ENCODE measurements at regions not wholly inside any gene's neighbourhood (a gene's known extent, or its start where the extent isn't known, plus 50 kb on each side); places are given as distances from the start of the nearest gene placed in this dataset.

DNA sequence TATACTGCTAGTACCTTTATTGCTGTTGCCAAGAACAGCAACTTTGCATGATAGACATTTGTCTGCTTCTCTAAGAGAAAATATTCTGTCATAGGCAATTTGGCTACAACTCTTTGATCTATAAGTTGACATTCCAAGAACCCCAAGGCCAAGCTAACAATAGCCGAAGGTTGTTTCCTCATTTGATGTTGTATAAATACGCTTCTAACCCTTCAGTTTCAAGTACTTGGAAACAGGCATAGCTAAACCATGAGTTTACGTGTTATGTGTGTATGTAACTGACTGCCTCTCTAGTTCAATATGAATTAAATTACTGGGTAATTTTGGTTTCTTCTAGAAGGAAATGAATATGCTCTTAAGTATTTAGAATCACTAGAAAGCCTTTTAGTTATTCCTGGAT, 1034.0 kb downstream of the TLE4 start:
- Histone ChIP-seq H3K9ac (replicated peaks in 1 of 4; ENCODE audit: extremely low read depth in 1 of 4, low read depth in 3 of 4, low read length in 3 of 4) (no peak overlapping the region), H2BK15ac (ENCODE audit: low read length) (no peak overlapping the region), H2AK5ac (ENCODE audit: low read depth, low read length) (no peak overlapping the region), H2BK5ac (ENCODE audit: low read depth, low read length) (no peak overlapping the region), H3K4me3 (ENCODE audit: extremely low read depth in 1 of 4, insufficient read depth in 2 of 4, low read depth in 3 of 4, low read length in 4 of 4) (no peak overlapping the region), H3K27ac (ENCODE audit: low read depth, low read length) (no peak overlapping the region), H2BK20ac (ENCODE audit: low read length) (no peak overlapping the region), H4K91ac (replicated peaks; ENCODE audit: insufficient read length, low read length) (no peak overlapping the region), H3K4me2 (ENCODE audit: insufficient read depth in 1 of 2, low read depth in 2 of 2, low read length in 2 of 2) (no peak overlapping the region), H3K4ac (replicated peaks; ENCODE audit: insufficient read length, low read depth, low read length) (no peak overlapping the region), H3K79me2 (ENCODE audit: control insufficient read depth in 1 of 2, insufficient read depth in 2 of 2, low read length in 2 of 2) (no peaks in the 10 kb centered on the region), H3K14ac (ENCODE audit: insufficient read length) (no peak overlapping the region), H3K9me3 (ENCODE audit: insufficient read depth in 2 of 2, low read depth in 1 of 2, low read length in 1 of 2) (no peaks in the 10 kb centered on the region), H3K23me2 (ENCODE audit: low read depth, low read length) (no peaks in the 10 kb centered on the region), H4K8ac (ENCODE audit: extremely low read depth, insufficient read depth, low read length) (no peak overlapping the region), H3K56ac (replicated peaks; ENCODE audit: insufficient read length, low read depth, low read length) (no peak overlapping the region), H3K18ac (ENCODE audit: extremely low read depth, low read length) (no peak overlapping the region), H3K36me3 (ENCODE audit: control insufficient read depth in 2 of 4, insufficient read depth in 4 of 4, low read length in 3 of 4) (no peaks in the 10 kb centered on the region), H3K79me1 (ENCODE audit: low read depth, low read length) (no peaks in the 10 kb centered on the region), H3K27me3 (replicated peaks in 1 of 4; ENCODE audit: control insufficient read depth in 3 of 4, extremely low read depth in 1 of 4, insufficient read depth in 3 of 4, low read length in 3 of 4) (no peaks in the 10 kb centered on the region), H3K23ac (ENCODE audit: insufficient read length) (no peak overlapping the region), H2BK120ac (replicated peaks; ENCODE audit: low read depth, low read length) (no peak overlapping the region), H2AFZ (ENCODE audit: low read length) (no peak overlapping the region), H2BK12ac (ENCODE audit: low read depth, low read length) (no peak overlapping the region), H3K4me1 (replicated peaks in 1 of 4; ENCODE audit: control insufficient read depth in 3 of 4, insufficient read depth in 4 of 4, low read length in 3 of 4) (no peaks in the 10 kb centered on the region; a peak in 1 of 7 replicates), H4K5ac (ENCODE audit: insufficient read length, low read depth, low read length) (no peak overlapping the region), H4K20me1 (replicated peaks in 1 of 2; ENCODE audit: control insufficient read depth in 1 of 2, insufficient read depth in 2 of 2, low read length in 2 of 2) (no peaks in the 10 kb centered on the region)
- DNase-seq (ENCODE audit: low read depth in 1 of 2, low spot score in 2 of 2) (no peak), FAIRE-seq (no peak)
- TF ChIP-seq, protein P1, sequence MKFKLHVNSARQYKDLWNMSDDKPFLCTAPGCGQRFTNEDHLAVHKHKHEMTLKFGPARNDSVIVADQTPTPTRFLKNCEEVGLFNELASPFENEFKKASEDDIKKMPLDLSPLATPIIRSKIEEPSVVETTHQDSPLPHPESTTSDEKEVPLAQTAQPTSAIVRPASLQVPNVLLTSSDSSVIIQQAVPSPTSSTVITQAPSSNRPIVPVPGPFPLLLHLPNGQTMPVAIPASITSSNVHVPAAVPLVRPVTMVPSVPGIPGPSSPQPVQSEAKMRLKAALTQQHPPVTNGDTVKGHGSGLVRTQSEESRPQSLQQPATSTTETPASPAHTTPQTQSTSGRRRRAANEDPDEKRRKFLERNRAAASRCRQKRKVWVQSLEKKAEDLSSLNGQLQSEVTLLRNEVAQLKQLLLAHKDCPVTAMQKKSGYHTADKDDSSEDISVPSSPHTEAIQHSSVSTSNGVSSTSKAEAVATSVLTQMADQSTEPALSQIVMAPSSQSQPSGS (IDR thresholded peaks at IDR 0.05; ENCODE audit: low read length): no peak
- TF ChIP-seq, protein P2, sequence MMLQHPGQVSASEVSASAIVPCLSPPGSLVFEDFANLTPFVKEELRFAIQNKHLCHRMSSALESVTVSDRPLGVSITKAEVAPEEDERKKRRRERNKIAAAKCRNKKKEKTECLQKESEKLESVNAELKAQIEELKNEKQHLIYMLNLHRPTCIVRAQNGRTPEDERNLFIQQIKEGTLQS (IDR thresholded peaks at IDR 0.05; ENCODE audit: insufficient read depth, low read depth, low read length): no peak
- TF ChIP-seq KDM5A (IDR thresholded peaks at IDR 0.05; ENCODE audit: low read length) (no peak), POU5F1 (IDR thresholded peaks at IDR 0.05; ENCODE audit: low read depth, low read length) (no peak), ASH2L (IDR thresholded peaks at IDR 0.05; ENCODE audit: low read length) (no peak), YY1 (IDR thresholded peaks at IDR 0.05; ENCODE audit: low read depth, low read length) (no peak), TEAD4 (IDR thresholded peaks at IDR 0.05; ENCODE audit: low read depth, low read length) (no peak), MAFK (IDR thresholded peaks at IDR 0.05; ENCODE audit: low read depth, low read length) (no peak), RBBP5 (IDR thresholded peaks at IDR 0.05; ENCODE audit: borderline replicate concordance, low read depth, low read length) (no peak), GABPA (IDR thresholded peaks at IDR 0.05; ENCODE audit: borderline replicate concordance, insufficient read depth, low read length) (no peak), POLR2A (IDR thresholded peaks at IDR 0.05; ENCODE audit: control extremely low read depth in 1 of 2, low read depth in 2 of 2, low read length in 2 of 2) (no peak), CTBP2 (IDR thresholded peaks at IDR 0.05; ENCODE audit: borderline replicate concordance, insufficient read depth, insufficient read length, low read length) (no peak), RNF2 (IDR thresholded peaks at IDR 0.05; ENCODE audit: borderline replicate concordance, low read depth, low read length, missing control alignments, poor library complexity, severe bottlenecking) (no peak)
- CTCF ChIA-PET (ENCODE audit: partially characterized antibody): interaction anchor here (0.9 to 2.2 kb wide), 2 partner anchors 10 to 387 kb away, joined by 3 to 7 read pairs; no protein-coding TSS in a partner anchor
- POLR2A ChIA-PET (ENCODE audit: partially characterized antibody): no interaction called here
- 81% methylated on average over 3 of the region's 3 CpGs; no CpG with 5 or more reads in 1 of the 2 experiments for WGBS, 2 experiments (ENCODE audit: extremely low coverage in 1 of 2, insufficient coverage in 1 of 2, insufficient read length in 1 of 2, insufficient replicate concordance in 2 of 2, low coverage in 1 of 2, low lambda C conversion rate in 2 of 2, missing lambda C conversion rate in 1 of 2)
